SK-N-DZ (cell line): ENCODE measurements at regions not wholly inside any gene's neighbourhood (a gene's known extent, or its start where the extent isn't known, plus 50 kb on each side); places are given as distances from the start of the nearest gene placed in this dataset.
"Not testable (repeated sequence)": the region's sequence is repeated elsewhere in the genome, so short reads cannot be mapped to it uniquely, and the experiment has no call there.

ENCODE experiments used
- DNase-seq: peaks from one replicate; pipeline ENCODE4 v3.0.0-alpha.2; 2015; ENCODE audit warnings: low spot score

DNA sequence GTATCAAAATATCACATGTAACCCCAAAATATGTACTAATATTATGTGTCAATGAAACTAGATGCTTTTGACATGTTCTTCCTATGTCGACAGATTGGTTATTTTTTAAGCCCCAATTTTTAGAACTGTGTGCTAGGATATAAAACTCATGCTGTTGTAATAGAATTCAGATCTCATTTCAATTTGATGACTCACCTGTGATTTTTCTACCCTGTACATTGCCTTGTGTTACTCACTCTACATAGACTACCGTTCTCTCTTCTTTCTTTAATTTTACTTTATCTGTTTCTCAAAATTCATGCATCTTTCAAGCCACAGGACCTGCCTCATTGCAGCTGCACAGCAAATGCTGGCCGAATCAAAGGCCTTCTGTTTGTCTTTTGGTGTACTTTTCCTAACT is 284.5 kb downstream of the MAT2B start:
- no peak for DNase-seq

- no peak for DNase-seq
Measured at GRCh38 chr5:163790497-163790896, 285.1 kb downstream of the MAT2B start.

GRCh38 chr5:163794993-163795392 is 289.6 kb downstream of the MAT2B start:
- DNase-seq: no peak

DNA sequence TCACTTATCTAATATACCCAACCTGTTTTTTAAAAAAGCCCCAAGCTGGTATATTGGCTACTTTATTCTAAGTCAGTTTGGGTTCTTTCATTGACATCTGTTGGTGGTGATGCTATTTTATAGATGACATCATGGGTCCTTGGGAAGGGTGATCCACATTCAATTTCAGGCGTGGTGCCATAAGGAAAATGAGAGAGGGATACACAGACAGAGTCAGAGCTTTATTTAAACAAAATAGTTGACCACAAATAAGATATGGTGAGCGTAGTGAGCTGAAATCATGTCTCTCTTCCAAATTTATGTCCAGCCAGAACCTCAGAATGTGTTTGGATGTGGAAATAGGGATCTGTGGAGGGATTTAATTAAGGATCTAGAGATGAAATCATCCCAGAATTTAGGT is 302.4 kb downstream of the MAT2B start:
- DNase-seq: no peak

- DNase-seq: no peak
Measured at GRCh38 chr5:163809473-163809872, 304.1 kb downstream of the MAT2B start.

- DNase-seq: no peak
Measured at GRCh38 chr5:163813900-163814299, 308.5 kb downstream of the MAT2B start.

- DNase-seq: no peak
Measured at GRCh38 chr5:163815240-163815791, 309.9 kb downstream of the MAT2B start.

DNA sequence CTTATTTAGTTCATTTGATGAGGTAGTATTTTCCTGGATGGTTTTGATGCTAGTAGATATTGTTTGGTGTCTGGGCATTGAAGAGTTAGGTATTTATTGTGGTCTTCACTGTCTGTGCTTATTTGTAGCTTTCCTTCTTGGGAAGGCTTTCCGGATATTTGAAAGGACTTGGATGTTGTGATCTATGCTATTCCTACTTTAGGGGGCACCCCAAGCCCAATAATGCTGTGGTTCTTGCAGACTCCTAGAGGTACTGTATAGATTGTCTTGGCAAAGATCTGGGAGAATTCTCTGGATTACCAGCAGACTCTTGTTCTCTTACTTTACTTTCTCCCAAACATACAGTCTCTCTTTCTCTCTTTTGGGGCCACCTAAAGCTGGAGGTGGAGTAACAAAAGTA is 315.7 kb downstream of the MAT2B start:
- no peak for DNase-seq

DNA sequence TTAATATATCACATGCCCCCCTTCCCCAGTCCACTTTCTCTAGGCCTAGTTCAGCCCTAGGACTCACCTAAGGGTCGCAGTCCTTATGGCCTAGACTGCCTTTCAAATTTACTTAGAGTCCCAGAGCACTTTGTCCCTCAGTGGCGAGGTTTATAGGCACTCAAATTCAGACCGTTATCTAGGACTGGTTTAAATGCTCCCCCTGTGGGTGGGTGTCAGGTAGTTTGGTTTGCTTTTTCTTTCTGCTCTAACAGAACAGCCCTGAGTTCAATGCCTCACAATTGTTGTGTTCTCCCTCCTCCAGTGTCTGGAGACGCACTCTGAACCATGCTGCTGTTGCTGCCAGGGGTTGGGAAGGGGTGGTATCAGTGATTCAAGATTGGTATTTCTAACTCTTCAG is 317.1 kb downstream of the MAT2B start:
- no peak for DNase-seq

DNA sequence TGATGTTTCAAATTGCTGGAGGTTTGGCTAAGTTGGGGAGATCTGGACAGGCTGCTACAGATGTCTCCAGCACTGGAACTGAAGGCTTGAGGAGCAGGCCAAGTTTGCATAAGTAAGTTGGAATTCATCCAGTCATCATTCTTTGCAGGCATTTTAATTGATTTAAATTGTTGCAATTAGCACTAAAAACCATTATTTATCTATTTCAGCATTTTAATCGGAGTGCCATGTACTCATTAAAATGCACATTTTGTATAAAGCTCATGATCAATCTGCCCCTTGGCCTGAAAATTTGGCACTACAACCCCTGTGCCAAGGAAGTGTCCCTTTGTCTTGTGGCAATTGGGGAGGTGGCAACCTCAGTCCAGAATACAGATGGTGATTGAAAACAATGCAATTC is 320.2 kb downstream of the MAT2B start:
- DNase-seq: no peak

DNA sequence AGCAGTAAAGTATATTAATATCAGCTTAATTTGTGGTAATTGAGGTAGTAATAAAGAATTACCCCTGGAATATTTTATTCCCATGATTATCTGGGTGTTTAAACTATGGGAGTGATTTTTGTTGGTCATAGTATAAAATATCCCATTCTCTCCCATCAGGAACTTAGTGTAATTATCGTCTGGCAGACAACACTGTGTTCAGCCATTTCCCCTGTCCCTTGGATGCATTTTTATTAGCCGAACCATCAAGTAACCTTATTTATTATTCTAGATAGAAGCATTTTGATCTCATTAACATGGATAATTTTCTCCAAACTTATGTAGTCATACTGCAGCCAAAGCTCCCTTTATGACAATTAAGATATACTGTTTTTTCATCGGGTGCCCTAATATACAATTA is 320.8 kb downstream of the MAT2B start:
- no peak for DNase-seq

GRCh38 chr5:163832155-163832554 is 326.7 kb downstream of the MAT2B start:
- DNase-seq: no peak

DNA sequence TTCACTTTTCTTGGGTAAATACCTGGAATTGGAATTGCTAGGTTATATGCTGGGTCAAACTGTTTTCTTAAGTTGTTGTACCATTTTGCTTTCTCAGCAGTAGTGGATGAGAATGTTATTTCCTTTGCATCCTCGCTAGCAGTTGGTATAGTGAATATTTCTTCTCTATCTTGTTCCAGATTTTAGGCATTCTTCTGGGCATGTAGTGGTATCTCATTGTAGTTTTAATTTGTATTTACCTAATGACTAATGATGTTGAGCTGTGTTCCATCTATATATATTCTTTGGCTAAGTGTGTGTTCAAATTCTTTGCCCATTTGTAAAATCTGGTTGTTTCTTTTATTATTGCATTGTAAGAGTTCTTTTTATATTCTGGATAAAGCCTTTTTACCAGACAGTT is 333.3 kb downstream of the MAT2B start:
- no peak for DNase-seq

GRCh38 chr5:163846512-163846911 is 341.1 kb downstream of the MAT2B start:
- no peak for DNase-seq

DNA sequence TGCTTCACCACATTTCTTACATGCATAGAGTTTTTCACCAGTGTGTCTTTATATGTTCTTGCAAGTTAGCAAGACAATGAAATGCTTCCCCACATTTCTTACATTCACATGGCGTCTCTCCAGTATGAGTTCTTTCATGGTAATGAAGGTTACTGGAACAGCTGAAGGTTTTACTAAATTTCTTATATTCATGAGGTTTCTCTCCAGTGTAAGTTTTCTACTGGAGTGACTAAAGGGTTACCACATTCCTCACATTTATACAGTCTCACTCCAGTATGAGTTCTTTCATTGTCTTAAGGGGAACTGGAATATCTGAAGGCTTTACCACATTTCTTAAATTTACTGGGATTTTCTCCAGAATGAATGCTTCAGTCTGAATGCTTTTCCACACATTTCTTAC is 350.3 kb downstream of the MAT2B start:
- no peak for DNase-seq

DNA sequence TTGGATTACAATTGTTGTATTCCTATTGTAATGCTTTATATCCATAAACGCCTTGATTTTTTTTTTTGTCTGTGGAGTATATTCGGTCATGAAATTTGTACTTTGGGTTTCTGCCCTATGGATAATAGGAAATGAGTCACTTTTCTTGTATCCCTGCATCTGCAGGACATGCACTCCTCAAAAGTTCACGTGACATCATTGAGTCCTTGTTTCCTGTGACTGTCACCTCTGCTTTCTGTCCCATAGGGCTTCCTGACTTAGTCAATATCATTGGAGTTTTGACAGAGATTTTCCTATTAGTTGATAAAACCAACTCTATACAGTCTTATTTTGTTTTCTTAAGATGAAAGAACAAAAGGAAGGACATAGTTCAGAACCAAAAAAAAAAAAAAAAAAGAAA is 356.3 kb downstream of the MAT2B start:
- DNase-seq: no peak

DNA sequence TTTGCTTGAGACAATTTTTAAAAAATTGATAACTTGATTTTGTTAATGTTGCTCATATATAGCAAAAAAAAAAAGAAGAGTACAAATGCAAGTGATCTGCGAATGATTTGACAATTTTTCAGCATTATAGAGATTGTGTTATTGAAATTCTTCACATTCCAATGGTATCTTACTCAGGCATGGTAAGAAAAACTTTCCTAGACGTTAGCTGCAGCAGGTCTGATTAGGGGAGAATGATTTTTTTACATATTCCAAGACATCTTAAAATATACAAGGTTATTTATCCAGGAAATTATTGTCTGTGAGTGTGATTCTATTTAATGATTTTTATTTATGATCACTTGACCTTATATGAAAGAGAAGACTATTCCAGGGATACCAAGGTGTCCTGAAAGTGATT is 361.9 kb downstream of the MAT2B start:
- DNase-seq: no peak

- no peak for DNase-seq
Measured at GRCh38 chr5:163867738-163868137, 362.3 kb downstream of the MAT2B start.

- no peak for DNase-seq
Measured at GRCh38 chr5:163869581-163869980, 364.2 kb downstream of the MAT2B start.

- DNase-seq: no peak
Measured at GRCh38 chr5:163870441-163870840, 365.0 kb downstream of the MAT2B start.

GRCh38 chr5:163874431-163874830 is 369.0 kb downstream of the MAT2B start:
- DNase-seq: no peak

- DNase-seq: not testable (repeated sequence)
Measured at GRCh38 chr5:163874912-163875311, 369.5 kb downstream of the MAT2B start.

GRCh38 chr5:163877865-163878264 is 372.4 kb downstream of the MAT2B start:
- DNase-seq: no peak

DNA sequence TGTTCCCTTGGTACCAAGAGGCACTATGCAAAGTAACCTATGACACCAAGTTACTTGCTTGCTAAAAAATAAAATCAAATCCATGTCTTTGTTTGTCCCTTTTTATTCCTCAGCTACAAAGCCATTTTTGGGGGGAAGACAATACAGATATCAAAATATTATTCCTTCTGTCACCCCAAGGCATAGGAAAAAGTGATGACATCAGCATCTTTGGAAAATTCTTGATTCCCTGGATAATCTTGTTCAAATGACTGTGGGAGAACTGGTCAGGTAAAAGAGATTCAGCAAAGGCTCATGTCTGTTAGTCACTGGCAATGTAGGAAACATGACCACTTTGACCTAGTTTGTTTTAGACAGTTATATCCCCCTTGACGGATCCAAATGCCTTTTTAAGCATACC is 373.1 kb downstream of the MAT2B start:
- no peak for DNase-seq
